COR-L47 (cell line): ENCODE measurements at regions not wholly inside any gene's neighbourhood (a gene's known extent, or its start where the extent isn't known, plus 50 kb on each side); places are given as distances from the start of the nearest gene placed in this dataset.

Experiments
- DNase-seq: peaks from one replicate; lab custom pipeline; 2025; lab: John Stamatoyannopoulos, UW

DNA sequence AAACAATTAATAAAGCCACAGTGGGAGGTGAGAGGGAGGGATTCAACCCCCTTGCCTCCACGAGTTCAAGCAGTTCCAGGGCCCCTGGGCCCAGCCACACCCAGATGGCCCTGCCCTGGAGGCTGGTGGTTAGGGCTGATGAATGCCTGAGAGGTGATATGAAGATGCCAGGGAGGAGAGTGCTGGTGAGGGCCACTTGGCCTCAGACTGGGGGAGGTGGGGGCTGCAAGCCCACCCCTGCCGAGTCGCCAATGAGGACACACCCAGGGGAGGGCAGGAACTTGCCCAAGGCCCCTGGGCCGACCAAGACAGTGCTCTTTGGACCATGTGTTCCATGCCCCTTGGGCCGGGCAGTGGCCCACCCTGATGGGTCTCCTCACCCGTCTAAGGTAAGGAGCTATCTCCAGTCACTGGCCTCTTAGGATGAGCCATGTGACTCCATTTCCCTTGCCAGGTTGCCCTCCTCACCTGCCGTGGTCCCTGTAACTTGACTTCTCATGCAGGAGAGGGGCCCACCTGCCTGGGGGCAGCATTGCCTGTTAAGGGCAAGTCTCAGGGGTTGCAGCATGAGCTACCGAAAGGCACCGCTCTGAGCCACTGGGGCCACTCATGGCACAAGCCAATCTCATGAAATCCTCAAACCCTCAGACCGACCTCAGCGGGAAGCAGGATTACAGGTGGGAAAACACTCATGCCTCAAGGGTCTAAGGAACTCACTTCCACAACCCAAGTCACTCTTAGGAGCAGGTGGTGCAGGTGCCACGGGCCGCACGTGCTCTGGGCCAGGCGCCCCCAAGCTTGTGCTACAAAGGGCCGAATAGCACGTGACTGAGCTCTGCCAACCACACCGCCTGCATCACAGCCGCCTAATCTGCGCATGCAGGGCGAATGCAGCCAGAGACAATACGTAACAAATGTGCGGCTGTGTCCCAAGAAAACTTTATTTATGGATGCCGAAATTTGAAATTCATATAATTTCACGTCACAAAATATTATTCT is 147.4 kb upstream of the MLN start:
- no peak for DNase-seq

DNA sequence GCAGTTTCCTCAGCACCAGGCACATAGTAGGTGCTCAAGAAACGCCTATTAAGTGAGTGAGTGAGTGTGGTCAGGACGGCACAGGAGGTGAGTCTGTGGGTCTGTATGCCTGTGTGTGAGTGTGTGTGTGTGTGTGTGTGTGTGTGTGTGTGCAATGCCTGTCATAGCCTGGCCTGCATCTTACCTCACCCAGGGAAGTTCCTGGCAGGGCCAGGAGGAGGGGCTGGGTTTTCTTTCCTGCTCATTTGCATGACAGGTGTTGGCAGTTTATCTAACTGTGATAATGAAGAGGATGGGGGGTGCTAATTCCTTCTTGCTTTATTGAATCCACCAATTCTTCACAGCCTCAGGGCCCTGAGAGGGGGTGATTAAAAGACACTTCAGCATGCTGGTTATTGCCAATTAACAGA is 146.7 kb upstream of the MLN start:
- peak; percentile 98 for DNase-seq

DNA sequence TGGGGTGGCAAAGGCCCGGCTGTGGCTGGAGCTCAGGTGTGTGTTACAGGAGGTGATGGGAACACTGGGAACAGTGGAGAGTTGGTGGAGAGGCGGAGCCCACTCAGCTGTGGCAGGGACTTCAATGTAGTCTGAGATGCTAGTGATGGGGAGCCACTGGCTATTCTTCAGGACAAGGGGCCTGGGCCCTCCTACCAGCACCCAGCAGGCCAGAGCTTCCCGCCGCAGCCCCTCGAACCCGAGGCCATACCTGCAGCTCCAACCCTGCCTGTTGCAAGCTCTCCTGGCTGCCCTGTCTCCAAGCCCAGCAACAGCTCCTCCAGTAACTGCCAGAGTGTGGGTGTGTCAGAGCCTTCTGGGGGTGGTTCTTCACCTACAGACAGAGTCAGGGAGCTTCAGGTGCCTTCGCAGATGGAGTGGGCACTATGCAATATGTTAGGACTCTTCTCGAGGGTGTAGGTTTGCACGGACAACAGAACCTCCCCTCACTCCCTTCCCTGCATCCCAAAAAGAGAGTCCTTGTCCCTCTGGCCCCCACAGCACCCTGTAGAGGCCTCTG is 146.2 kb upstream of the MLN start:
- DNase-seq, result no peak

DNA sequence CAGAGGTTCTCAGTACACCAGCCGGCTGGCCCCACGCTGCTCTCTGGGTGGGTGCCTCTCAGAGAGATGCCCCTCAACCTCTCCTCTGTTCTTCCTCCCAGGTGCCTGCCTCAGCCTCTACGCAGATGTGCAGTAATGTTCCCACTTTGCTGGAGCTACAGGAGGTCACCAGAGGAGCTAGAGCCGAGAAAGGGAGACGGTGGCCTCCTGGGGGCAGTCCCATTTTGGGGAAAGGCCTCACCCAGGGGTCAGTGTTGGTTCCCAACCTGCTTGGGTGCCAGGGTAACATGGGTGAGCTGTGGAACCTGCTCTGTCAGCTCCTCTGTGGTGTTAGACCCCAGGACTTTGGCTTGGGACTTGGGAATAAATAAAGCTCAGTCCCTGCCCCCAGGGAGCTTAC is 145.3 kb upstream of the MLN start:
- DNase-seq, result no peak

DNA sequence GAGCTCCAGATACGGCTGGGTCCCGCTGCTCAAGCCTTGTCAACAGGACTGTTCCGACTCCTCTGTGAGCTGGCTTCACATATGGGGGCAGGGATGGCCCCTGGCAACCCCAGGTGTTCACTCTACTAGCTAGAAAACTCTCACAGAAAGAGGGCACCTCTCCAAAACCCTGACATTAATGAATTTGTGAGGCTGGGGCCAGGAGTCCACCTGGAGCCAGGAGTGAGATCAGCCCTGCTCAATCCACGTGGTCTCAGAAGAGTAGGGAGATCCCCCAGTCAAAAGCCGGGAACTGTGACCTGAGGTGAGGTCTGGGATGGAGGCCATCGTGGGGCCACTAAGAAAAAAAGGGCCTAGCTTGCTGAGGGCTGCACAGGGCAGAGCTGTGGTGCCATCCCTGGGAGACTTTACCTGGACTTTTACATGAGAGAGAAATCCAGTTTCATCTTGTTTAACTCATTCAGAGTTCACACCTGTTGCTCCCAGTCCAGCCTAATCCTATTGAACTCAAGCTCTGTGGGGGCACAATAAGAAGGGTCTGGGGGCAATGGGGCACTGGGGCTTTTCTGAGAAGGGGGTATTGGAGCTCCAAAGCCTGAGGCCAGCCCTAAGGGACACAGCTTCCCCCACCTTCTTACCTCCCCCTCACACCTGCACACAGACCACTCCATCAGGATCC is 144.3 kb upstream of the MLN start:
- DNase-seq, result no peak

DNA sequence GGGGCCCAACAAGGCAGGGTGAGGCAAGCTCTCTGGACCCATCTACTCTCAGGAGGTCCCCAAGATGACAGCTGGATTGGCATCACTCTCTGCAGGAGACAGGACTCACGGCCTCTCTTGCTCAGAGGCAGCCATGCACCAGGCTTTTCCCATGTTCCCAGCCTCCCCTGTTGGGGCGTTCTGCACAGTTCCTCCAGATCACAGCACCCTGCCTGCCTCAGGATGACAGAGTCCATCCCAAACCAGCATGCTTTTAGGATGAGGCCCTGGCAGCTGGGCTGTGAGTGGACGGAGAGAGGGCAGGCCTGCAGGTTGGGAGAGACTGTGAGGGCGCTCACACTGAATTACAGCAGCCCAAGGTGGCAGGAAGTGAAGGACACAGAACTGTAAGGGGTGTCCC is 143.2 kb upstream of the MLN start:
- no peak for DNase-seq

DNA sequence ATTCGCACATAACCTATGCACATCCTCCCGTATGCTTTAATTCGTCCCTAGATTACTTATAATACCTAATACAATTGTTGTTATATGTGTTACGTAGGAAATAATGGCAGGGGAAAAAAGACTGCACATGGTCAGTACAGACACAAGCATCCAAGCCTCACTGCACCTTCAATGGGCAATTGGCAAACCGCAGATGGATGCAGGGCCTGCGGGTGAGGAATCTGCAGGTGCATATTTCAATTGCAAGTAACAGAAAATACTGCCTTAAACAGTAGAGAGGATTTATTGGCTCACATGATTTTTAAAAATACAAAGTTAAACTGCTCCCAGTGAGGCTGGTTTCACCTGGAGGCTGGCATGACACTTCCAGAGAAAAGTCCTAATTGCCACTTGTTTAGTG is 142.1 kb upstream of the MLN start:
- no peak for DNase-seq

DNA sequence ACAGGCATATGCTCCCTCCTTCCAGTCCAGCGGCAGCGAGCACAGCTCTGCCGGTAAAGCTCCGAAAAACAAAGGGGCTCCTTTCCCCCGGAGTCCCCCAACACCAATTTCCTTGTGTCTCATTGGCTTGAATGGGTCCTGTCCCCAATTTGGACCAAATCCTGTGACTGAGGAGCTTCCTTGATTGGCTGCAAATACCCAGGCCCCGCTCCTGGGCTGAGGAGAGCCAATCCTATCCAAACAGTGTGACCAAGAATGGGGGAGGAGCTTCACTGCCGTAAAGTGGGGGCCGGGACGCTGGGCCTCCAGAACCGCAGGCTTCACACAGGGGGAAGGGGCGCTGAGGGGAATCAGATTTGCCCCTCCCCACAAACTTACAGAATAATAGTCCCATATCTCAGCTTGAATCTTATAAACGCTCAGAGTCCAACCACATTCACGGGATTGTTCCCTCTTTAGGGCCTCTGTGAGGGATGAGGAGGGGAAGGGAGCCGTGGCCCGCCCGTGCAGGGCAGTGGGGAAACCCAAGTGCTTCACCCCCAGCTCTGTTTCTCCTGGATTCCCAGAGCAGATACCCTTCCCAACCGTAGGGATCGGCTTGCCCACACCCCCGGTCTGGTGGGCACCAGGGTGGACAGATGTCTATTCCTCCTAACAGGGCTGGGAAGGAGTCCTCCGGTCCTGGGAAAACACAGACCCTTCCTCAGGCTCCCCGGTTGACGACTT is 141.0 kb upstream of the MLN start:
- DNase-seq, result no peak

DNA sequence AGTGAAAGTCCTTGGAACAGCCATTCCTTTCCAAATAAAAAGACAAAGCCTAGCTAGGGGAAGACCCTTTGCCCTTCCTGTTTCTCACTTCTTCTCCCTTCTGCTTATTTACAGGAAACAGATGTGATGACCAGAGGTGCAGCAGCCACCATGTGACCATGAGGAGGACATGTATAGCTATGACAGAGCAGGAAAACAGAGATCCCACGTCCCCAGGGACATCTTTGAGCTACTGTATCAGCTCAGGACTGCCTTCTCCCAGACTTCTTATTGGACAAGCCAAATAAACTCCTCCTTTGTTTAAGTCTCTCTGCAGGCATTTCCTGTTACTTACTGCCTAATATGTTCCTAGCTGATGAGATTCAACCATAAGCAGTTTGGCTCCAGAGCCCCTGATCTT is 133.1 kb upstream of the MLN start:
- DNase-seq, result no peak

DNA sequence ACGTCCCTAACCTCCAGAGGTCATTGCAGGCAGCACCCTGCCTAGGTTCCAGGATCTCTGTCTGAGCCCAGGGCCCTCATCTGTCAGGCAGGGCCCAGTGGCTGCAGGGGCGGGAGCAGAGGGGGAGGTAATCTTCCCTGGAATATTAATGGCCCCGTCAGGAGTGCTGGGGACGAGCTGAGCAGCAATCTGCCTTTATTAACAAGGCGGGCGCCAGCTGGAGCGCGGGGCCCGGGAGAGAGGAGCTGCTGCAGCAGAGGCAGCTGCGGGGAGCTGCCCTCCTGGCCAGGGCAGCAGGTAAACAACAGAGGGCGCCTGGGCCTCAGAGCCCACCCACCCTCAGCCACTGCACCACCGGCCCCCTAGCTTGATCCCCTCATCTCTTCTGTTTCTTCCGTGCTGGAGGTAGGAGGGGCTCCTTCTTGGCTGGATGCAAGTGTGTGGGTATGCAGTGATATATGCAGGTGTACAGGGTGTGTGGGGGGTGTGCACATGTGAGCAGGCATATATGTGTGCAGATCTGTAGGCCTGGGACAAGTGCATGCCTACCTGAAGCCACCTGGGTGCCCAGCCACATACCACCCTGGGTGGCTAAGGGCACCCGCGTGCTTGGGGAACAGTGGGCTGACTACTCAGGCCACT is 131.8 kb upstream of the MLN start:
- no peak for DNase-seq

DNA sequence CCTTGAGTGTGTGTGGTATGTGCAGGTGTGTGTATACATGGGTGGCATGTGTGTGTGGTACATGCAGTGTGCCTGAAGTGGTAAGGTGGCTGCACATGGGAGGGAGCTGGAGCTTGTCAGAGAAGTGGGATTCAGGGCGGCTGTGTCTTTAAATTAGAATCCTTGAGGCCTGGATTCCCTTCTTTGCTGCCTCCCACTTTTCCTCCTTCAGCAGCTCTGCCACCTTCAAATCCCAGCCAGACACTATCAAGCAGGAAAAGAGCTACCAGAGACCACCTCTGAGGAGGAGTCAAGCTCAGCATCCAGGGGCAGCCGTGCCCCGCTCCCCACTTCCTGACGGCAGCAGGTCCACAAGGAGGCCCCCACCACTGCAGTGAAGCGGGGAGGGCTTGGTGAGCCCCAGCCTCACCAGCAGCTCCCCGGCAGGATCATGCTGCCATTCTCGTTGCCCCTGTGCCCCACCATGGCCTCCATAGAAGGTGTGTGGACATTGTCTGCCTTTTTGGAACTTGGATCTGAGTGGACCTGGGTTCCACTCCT is 131.0 kb upstream of the MLN start:
- DNase-seq, result no peak

DNA sequence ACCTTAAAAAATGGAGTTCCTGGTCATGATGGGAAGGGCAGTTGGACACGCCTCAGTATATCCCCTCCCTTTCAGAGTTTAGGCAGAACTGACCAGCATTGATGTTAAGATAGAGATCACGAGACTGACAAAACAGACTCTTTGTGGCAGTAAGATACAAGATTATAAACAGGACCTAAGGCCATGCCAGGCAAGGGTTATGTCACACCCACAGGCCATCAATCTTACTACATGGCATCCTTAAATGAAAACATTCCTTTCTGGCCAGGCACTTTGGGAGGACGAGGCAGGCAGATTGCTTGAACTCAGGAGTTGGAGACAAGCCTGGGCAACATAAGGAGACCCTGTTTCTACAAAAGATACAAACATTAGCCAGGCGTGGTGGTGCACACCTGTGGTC is 129.3 kb upstream of the MLN start:
- DNase-seq, result no peak

DNA sequence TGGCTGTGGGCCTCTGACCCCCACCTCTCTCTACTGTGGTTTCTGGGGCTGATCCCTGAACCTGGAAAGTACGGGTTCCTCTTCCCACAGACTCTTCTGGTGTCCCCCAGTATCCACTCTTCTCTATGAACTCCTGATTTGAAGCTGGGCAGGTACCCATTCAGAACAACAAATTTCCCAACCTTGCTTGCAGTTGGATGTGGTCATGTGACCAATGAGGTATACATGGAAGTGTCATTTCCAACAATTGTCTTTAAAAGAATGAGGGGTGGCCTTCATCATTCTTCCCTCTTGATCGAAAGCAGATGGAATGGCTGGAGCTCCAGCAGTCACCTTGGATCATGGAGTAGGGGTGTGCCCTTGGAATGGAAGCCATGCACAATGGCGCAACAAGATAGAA is 128.0 kb upstream of the MLN start:
- no peak for DNase-seq

DNA sequence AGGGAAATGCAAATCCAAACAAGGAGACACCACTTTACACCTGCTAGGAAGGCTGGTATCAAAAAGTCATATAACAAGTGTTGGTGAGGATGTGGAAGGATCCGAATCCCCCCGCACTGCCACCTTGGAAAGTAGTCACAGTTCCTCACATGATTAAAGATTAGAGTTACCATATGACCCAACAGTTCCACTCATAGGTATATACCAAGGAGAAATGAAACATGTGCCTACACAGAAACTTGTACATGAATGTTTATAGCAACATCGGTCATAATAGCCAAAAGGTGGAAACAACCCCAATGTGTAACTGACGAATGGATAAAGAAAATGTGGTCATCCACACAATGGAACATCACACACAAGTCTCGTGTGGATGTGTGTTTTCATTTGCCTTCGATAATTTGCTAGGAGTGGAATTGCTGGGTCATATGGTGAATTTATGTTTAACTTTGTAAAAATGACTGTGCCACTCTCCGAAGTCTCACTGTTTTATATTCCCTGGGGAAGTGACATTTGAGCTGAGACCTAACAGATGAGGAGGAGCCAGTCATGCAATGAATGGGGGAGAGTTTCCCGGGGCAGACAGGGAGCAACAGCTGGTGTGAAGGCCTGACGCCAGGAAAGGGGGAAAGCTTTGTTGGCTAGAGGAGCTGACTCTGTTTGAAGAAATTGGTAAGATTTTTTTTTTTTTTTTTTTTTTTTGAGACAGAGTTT is 125.9 kb upstream of the MLN start:
- no peak for DNase-seq

DNA sequence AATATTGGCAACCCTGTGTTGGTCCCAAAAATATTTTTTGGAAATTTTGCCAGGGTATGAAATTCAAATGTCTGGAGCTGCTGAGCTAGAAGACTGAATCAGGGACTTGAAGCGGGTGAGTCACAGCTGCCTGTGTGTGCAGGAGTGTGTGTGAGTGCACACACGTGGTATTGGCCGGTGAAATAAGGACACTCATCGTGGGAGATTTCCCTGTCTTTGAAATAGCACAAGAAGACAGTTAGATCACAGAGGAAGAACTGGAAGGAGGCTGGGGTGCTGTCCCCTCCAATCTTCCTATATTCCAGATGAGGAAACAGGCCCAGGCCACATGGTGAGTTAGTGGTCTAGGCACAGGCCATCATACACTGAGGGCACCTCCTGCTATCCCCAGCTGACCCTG is 123.8 kb upstream of the MLN start:
- no peak for DNase-seq

DNA sequence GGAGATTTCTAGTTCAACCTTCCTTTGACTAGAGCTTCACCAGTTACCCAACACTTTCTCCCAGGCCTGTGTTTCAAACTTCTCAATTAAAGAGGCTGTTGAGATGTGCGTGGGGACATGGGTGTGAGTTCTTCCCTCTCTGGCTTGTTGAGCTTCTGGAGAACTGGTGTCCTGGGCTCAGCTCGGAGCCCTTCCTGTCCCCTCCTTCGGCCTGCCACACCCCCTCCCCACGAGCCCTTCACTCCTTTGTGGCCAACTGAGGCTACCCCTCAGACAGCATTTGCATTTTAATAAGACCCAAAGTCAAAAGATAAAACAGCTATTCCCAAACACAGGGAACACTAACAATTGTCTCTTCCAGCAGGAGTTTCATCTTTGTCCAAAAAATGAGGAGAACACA is 123.3 kb upstream of the MLN start:
- DNase-seq, result no peak

DNA sequence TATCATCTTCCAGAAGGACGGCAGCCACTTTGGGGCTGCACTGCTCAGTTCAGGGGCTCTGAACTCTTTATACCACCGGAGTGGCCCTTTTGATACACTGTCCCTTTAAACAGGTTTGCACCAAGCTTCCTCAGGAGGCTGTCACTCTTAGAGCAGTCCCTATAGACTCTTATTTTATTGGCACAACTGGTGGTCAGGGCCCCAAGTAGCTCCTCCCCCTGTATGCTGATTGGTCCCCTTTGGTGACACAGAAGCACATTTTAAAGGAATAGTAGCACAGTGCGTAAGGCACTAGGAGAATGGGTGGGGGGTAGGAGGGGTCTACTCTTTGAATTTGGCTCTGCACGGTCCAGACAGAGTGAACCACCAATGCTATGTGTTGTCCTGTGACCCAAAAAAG is 122.6 kb upstream of the MLN start:
- DNase-seq, result peak; percentile 77

DNA sequence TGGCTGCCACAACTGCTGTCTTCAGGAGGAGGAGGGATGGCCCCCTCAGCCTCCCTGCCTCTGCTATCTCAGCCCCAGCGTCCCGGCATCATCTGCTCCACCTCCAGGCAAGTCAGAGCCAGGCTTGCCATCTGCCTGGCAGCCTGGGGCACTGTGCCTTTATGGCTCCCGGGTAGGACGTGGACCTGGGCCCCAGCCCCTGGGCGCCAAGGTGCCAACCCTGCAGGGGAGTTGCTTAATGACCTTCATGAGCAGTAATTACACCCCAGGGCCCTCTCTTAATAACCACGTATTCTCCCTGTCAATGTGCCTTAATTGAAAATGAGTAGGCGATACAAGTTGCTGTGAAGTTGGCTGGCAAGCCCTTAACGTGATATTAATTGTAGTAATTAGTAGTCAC is 122.1 kb upstream of the MLN start:
- peak; percentile 88 for DNase-seq

DNA sequence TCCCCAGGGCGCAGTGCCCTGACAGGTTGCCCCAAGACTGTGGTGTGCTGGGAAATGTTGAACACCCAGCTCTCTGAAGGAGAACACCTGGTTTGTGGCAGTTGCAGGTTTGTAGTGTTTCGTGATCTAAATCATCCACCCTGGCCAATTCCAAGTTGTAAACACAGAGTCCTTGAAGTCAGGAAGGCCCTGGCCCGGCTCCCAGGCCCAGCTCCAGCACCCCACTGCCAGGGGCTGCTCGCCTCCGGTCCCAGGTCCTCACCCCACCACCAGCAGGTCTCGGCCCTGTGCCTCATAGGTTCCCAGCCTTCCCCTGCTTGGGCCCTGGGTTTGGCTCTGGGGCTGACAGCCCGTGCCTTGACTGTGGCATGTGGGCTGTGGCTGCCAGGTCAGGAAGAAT is 121.4 kb upstream of the MLN start:
- no peak for DNase-seq

DNA sequence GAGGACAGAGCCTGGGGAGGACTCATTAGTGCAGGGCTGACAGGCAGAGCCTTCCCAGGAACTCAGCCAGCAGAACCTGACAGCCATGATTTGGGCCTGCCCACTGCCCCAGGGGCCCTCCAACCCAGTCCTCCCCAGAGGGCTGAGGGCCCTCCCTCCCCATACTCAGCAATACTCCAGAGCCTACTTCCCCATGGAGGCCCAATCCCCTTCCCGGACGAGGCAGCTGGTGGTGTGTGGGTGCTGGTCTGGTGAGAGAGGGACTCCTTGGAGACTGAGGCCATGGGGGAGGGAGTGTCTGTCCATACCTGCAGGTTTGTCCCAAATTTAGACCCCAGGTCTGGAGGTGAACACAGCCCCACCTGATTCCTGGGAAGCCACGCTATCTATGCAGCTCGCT is 120.9 kb upstream of the MLN start:
- no peak for DNase-seq
